ENCODE measurements at regions not wholly inside any gene's neighbourhood (a gene's known extent, or its start where the extent isn't known, plus 50 kb on each side); places are given as distances from the start of the nearest gene placed in this dataset.

- H3K27ac Mint-ChIP-seq = no peak overlapping the region
- peaks cover 21% of the 10 kb centered on the region for H3K36me3 Mint-ChIP-seq (ENCODE audit: insufficient read depth)
- TF ChIP-seq CTCF (IDR thresholded peaks at IDR 0.05; ENCODE audit: unreplicated experiment) = no peak
- H3K4me3 Mint-ChIP-seq (ENCODE audit: low read depth) = no peak overlapping the region
- DNase-seq (ENCODE audit: low spot score, unreplicated experiment) = no peak
- peaks cover 9% of the 10 kb centered on the region for H3K9me3 Mint-ChIP-seq (ENCODE audit: low read depth)
- no peaks in the 10 kb centered on the region for H3K27me3 Mint-ChIP-seq
- H3K4me1 Mint-ChIP-seq (ENCODE audit: low read depth) = no peaks in the 10 kb centered on the region
Measured at GRCh38 chr2:236317938-236318396, 53.8 kb upstream of the ASB18 start.

GRCh38 chr2:236318401-236318800 is 54.2 kb upstream of the ASB18 start:
- no peaks in the 10 kb centered on the region for H3K4me1 Mint-ChIP-seq (ENCODE audit: low read depth)

GRCh38 chr2:236319036-236319435 is 54.8 kb upstream of the ASB18 start:
- no peak for TF ChIP-seq CTCF (IDR thresholded peaks at IDR 0.05; ENCODE audit: unreplicated experiment)
- no peaks in the 10 kb centered on the region for H3K27me3 Mint-ChIP-seq
- no peak overlapping the region for H3K27ac Mint-ChIP-seq
- H3K4me3 Mint-ChIP-seq (ENCODE audit: low read depth) = no peak overlapping the region
- peaks cover 3% of the 10 kb centered on the region for H3K9me3 Mint-ChIP-seq (ENCODE audit: low read depth)
- H3K36me3 Mint-ChIP-seq (ENCODE audit: insufficient read depth) = peaks cover 18% of the 10 kb centered on the region
- H3K4me1 Mint-ChIP-seq (ENCODE audit: low read depth) = no peaks in the 10 kb centered on the region
- no peak for DNase-seq (ENCODE audit: low spot score, unreplicated experiment)

More at GRCh38 chr2:236318401-236318800, 54.2 kb upstream of the ASB18 start:
- H3K4me3 Mint-ChIP-seq (ENCODE audit: low read depth) = no peak overlapping the region
- H3K27me3 Mint-ChIP-seq = no peaks in the 10 kb centered on the region
- peaks cover 9% of the 10 kb centered on the region for H3K9me3 Mint-ChIP-seq (ENCODE audit: low read depth)
- H3K36me3 Mint-ChIP-seq (ENCODE audit: insufficient read depth) = peaks cover 20% of the 10 kb centered on the region
- TF ChIP-seq CTCF (IDR thresholded peaks at IDR 0.05; ENCODE audit: unreplicated experiment) = no peak
- no peak overlapping the region for H3K27ac Mint-ChIP-seq
- no peak for DNase-seq (ENCODE audit: low spot score, unreplicated experiment)

GRCh38 chr2:236321415-236321814 is 57.2 kb upstream of the ASB18 start:
- no peak overlapping the region for H3K27ac Mint-ChIP-seq
- no peak overlapping the region for H3K4me3 Mint-ChIP-seq (ENCODE audit: low read depth)
- DNase-seq (ENCODE audit: low spot score, unreplicated experiment) = no peak
- TF ChIP-seq CTCF (IDR thresholded peaks at IDR 0.05; ENCODE audit: unreplicated experiment) = no peak
- H3K4me1 Mint-ChIP-seq (ENCODE audit: low read depth) = no peaks in the 10 kb centered on the region
- peaks cover 18% of the 10 kb centered on the region for H3K36me3 Mint-ChIP-seq (ENCODE audit: insufficient read depth)
- no peaks in the 10 kb centered on the region for H3K9me3 Mint-ChIP-seq (ENCODE audit: low read depth)
- H3K27me3 Mint-ChIP-seq = no peaks in the 10 kb centered on the region

- DNase-seq (ENCODE audit: low spot score, unreplicated experiment) = no peak
- Mint-ChIP-seq H3K36me3 (ENCODE audit: insufficient read depth) (peaks cover 15% of the 10 kb centered on the region), H3K4me1 (ENCODE audit: low read depth) (no peaks in the 10 kb centered on the region), H3K27ac (no peak overlapping the region), H3K27me3 (no peaks in the 10 kb centered on the region), H3K4me3 (ENCODE audit: low read depth) (no peak overlapping the region), H3K9me3 (ENCODE audit: low read depth) (no peaks in the 10 kb centered on the region)
- TF ChIP-seq CTCF (IDR thresholded peaks at IDR 0.05; ENCODE audit: unreplicated experiment) = no peak
Measured at GRCh38 chr2:236333417-236334121, 69.4 kb upstream of the ASB18 start.
